Epithelial cell of proximal tubule (primary cell): ENCODE measurements at regions not wholly inside any gene's neighbourhood (a gene's known extent, or its start where the extent isn't known, plus 50 kb on each side); places are given as distances from the start of the nearest gene placed in this dataset.
"Not testable (repeated sequence)": the region's sequence is repeated elsewhere in the genome, so short reads cannot be mapped to it uniquely, and the experiment has no call there.

Experiments
- DNase-seq: peaks from one replicate; pipeline ENCODE4 v3.0.0-alpha.2; 2011; ENCODE audit warnings: low read depth
- H3K4me3 ChIP-seq: 2 replicates; pipeline ENCODE4 v1.5.1; 2011; ENCODE audit warnings: low read depth, mild to moderate bottlenecking, low read length
- TF ChIP-seq, protein P1 (sequence below): conservative IDR thresholded peaks from 2 replicates; pipeline ENCODE4 v1.5.1; 2012; ENCODE audit warnings: low read depth, mild to moderate bottlenecking, low read length

DNA sequence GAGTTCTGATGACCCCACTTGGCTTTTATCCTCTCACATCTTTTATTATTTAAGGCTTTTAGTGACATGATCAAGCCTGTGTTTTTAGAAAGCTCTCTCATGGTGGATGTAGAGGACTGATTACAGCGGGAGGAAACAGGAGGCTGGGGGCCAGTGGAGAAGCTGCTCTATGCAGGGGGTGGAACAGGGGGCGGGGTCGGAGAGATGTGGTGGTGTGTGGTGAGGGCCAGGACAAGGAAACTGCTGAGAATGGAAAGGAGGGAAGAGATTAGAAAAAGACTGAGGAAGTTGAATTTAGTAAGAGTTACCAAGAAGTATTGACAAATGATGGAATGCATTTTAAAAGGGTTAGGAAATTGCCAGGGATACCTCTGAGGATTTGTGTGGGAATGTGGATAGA is 292.2 kb downstream of the ZIC3 start:
- TF ChIP-seq, protein P1, sequence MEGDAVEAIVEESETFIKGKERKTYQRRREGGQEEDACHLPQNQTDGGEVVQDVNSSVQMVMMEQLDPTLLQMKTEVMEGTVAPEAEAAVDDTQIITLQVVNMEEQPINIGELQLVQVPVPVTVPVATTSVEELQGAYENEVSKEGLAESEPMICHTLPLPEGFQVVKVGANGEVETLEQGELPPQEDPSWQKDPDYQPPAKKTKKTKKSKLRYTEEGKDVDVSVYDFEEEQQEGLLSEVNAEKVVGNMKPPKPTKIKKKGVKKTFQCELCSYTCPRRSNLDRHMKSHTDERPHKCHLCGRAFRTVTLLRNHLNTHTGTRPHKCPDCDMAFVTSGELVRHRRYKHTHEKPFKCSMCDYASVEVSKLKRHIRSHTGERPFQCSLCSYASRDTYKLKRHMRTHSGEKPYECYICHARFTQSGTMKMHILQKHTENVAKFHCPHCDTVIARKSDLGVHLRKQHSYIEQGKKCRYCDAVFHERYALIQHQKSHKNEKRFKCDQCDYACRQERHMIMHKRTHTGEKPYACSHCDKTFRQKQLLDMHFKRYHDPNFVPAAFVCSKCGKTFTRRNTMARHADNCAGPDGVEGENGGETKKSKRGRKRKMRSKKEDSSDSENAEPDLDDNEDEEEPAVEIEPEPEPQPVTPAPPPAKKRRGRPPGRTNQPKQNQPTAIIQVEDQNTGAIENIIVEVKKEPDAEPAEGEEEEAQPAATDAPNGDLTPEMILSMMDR = no peak
- H3K4me3 ChIP-seq = no peak overlapping the region
- DNase-seq = no peak

DNA sequence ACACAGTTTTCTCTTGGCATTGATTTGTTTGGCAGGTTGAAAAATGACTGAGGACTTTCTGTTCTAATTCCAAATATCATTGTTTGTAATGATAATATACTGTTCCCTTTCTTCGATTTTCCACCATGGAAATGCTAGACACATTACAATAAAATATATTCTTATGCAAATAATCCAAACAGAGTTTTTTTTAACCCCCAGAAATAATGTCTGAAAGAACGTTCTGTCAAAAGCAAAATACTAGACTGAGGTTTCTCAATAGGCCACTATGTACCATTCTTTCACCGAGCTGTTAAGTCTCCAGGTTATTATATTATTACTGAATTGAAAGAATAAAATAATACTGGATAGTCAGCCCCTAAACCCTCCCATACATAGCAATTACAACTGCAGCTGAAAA is 312.5 kb downstream of the ZIC3 start:
- no peak for DNase-seq
- TF ChIP-seq, protein P1 = no peak
- no peak overlapping the region for H3K4me3 ChIP-seq

DNA sequence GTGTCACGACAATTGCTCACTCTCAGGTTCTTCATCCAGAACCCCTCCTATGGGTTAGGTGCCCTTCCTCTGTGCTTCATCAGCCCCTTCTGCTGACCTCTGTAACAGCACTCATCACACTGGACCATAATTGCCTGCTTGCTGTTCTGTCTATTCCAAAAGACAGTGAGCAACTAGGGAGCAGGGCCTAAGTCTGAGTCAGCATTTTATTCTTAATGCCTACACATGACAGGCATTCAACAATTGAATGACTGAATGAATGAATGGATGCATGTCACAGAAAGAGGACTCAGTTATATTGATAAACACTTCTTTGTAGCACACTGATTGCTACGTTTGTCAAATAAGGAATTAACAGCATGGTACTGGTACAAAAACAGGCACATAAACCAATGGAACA is 317.0 kb downstream of the ZIC3 start:
- H3K4me3 ChIP-seq = no peak overlapping the region
- DNase-seq = no peak
- TF ChIP-seq, protein P1 = no peak

DNA sequence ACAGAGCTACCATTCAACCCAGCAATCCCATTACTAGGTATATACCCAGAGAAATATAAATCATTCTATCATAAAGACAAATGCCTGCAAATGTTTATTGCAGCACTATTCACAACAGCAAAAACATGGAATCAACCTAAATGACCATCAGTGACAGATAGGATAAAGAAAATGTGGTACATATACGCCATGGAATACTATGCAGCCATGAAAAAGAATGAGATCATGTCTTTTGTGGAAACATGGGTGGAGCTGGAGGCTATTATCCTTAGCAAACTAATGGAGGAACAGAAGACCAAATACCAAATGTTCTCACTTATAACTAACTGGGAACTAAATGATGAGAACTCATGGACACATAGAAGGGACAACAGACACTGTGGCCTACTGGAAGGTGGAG is 318.9 kb downstream of the ZIC3 start:
- DNase-seq, H3K4me3 ChIP-seq: not testable (repeated sequence)

GRCh38 chrX:137891431-137891830 is 325.5 kb downstream of the ZIC3 start:
- no peak for DNase-seq
- no peak overlapping the region for H3K4me3 ChIP-seq
- TF ChIP-seq, protein P1 = no peak

GRCh38 chrX:137896123-137896522 is 330.2 kb downstream of the ZIC3 start:
- no peak for DNase-seq
- H3K4me3 ChIP-seq = no peak overlapping the region
- TF ChIP-seq, protein P1 = no peak

DNA sequence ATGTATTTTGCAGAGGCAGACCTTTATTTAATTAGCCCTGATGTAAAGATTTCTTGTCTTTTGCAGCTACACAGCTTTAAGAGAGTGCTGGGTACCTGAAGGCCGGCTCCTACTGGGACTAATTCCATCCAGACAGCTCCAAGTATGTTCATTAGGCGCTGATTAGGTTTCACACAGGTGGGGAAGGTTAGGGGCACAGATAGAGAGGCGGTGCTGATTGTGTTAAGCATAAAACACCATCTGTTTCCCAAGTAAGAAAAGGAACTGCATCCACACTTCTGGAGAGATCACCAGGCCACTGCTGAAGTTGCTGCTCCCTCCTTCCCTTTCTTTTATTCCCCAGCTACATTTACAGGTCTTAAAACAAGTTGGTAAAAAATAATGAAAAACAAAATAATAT is 349.5 kb downstream of the ZIC3 start:
- H3K4me3 ChIP-seq = no peak overlapping the region
- TF ChIP-seq, protein P1 = no peak
- no peak for DNase-seq
